Endothelial cell of umbilical vein (primary cell): ENCODE measurements at regions not wholly inside any gene's neighbourhood (a gene's known extent, or its start where the extent isn't known, plus 50 kb on each side); places are given as distances from the start of the nearest gene placed in this dataset.

ENCODE experiments used
- BruUV-seq: library from RNA; stranded (reverse); fragments of 400-500 nt; replicated peaks from 2 replicates; lab custom pipeline; 2021; lab: Mats Ljungman, UMichigan
- CTCF ChIA-PET: fragments of 300-600, 350-600 bp; sonication (Branson Sonifier 250); formaldehyde crosslinking; loops from one replicate; lab custom pipeline; 2021; ENCODE audit warnings: antibody characterized with exemption, inconsistent platforms; lab: Charles Lee
- POLR2A ChIA-PET: fragments of 300-600, 350-600 bp; sonication (Branson Sonifier 250); formaldehyde crosslinking; loops from one replicate; lab custom pipeline; 2021; ENCODE audit warnings: antibody characterized with exemption, inconsistent platforms; lab: Charles Lee
- DNase-seq: peaks from one replicate; pipeline ENCODE4 v3.0.0-alpha.2; 2011; ENCODE audit warnings: low read depth, low spot score
- FAIRE-seq: peaks from 2 replicates; lab custom pipeline; 2011; peaks lifted over from hg19 to GRCh38; lab: Jason Lieb, UNC
- H2AFZ ChIP-seq: 2 replicates; pipeline ENCODE4 v1.6.0; 2012; ENCODE audit warnings: low read depth, low read length, control low read depth, inconsistent platforms
- H3K27ac ChIP-seq: 2 replicates; pipeline ENCODE4 v1.5.1; 2011; ENCODE audit warnings: low read depth, mild to moderate bottlenecking, control low read depth, low read length, moderate library complexity; ENCODE audit not compliant: insufficient read depth
- H3K27me3 ChIP-seq, 2 experiments: 2 replicates each; pipeline versions ENCODE4 v1.6.0 to v1.6.1; 2011; ENCODE audit warnings: low read length in 2 of 2, mixed read lengths in 1 of 2; ENCODE audit not compliant: control insufficient read depth in 2 of 2, insufficient read depth in 2 of 2
- H3K36me3 ChIP-seq, 2 experiments: 2 replicates in 1 of 2; 3 replicates in 1 of 2; pipeline ENCODE4 v1.5.1; 2011; ENCODE audit warnings: low read length in 2 of 2, mild to moderate bottlenecking in 1 of 2, moderate library complexity in 1 of 2; ENCODE audit not compliant: control insufficient read depth in 2 of 2, insufficient read depth in 2 of 2; ENCODE audit errors: extremely low read depth in 1 of 2
- H3K4me1 ChIP-seq: 3 replicates; pipeline ENCODE4 v1.5.1; 2011; ENCODE audit warnings: mild to moderate bottlenecking, low read length; ENCODE audit not compliant: control insufficient read depth, insufficient read depth; ENCODE audit errors: extremely low read depth
- H3K4me2 ChIP-seq: 2 replicates; pipeline ENCODE4 v1.6.1; 2011; ENCODE audit warnings: low read length, control low read depth, mixed read lengths; ENCODE audit not compliant: insufficient read depth
- H3K4me3 ChIP-seq, 3 experiments: fragments of 200-600 bp in 1 of 3; sonication (generic), shearing (Covaris generic) in 1 of 3; replicated peaks in 1 of 3; 2 replicates each; pipeline ENCODE4 v1.5.1; 2011 to 2016; ENCODE audit warnings: control low read depth in 3 of 3, low read length in 3 of 3, mild to moderate bottlenecking in 2 of 3, inconsistent platforms in 1 of 3, low read depth in 1 of 3, moderate library complexity in 1 of 3; ENCODE audit not compliant: insufficient read depth in 1 of 3
- H3K79me2 ChIP-seq: 2 replicates; pipeline ENCODE4 v1.6.0; 2012; ENCODE audit warnings: low read length, inconsistent platforms; ENCODE audit not compliant: control insufficient read depth, insufficient read depth
- H3K9ac ChIP-seq: replicated peaks from 2 replicates; pipeline ENCODE3; 2011; ENCODE audit warnings: low read length, control low read depth; ENCODE audit not compliant: insufficient read depth; ENCODE audit errors: extremely low read depth
- H3K9me1 ChIP-seq: replicated peaks from 3 replicates; pipeline ENCODE4 v1.6.0; 2011; ENCODE audit warnings: mild to moderate bottlenecking, low read length; ENCODE audit not compliant: control insufficient read depth, insufficient read depth; ENCODE audit errors: extremely low read depth
- H3K9me3 ChIP-seq: replicated peaks from 2 replicates; pipeline ENCODE4 v1.5.1; 2012; ENCODE audit warnings: low read length, inconsistent platforms; ENCODE audit not compliant: control insufficient read depth, insufficient read depth
- H4K20me1 ChIP-seq: replicated peaks from 2 replicates; pipeline ENCODE3; 2011; ENCODE audit warnings: mild to moderate bottlenecking, low read length; ENCODE audit not compliant: control insufficient read depth, insufficient read depth; ENCODE audit errors: extremely low read depth
- CTCF ChIP-seq, 2 donors: IDR thresholded peaks; 1 replicate in 1 of 2; 2 replicates in 1 of 2; pipeline ENCODE4 v1.5.1; 2011; ENCODE audit warnings: low read length in 2 of 2, mild to moderate bottlenecking in 2 of 2, moderate library complexity in 2 of 2, control low read depth in 1 of 2, inconsistent platforms in 1 of 2, low read depth in 1 of 2; ENCODE audit not compliant: insufficient read depth in 1 of 2; ENCODE audit errors: extremely low read depth in 1 of 2
- EZH2 ChIP-seq: IDR thresholded peaks from 2 replicates; pipeline ENCODE4 v1.6.1; 2012; ENCODE audit warnings: borderline replicate concordance, low read depth, mild to moderate bottlenecking, moderate library complexity, low read length, inconsistent platforms; ENCODE audit not compliant: severe bottlenecking
- FOS ChIP-seq: IDR thresholded peaks from 2 replicates; pipeline ENCODE4 v1.6.1; 2011; ENCODE audit warnings: mild to moderate bottlenecking, low read length, moderate library complexity, borderline replicate concordance; ENCODE audit not compliant: insufficient read depth
- GATA2 ChIP-seq: IDR thresholded peaks from 2 replicates; pipeline ENCODE4 v1.7.0; 2011; ENCODE audit warnings: low read depth, mild to moderate bottlenecking, moderate library complexity, mixed read lengths, low read length; ENCODE audit not compliant: insufficient read length, insufficient read depth
- JUN ChIP-seq: IDR thresholded peaks from 2 replicates; pipeline ENCODE4 v1.6.1; 2011; ENCODE audit warnings: borderline replicate concordance, low read depth; ENCODE audit not compliant: insufficient read length, insufficient read depth
- MAX ChIP-seq: IDR thresholded peaks from 2 replicates; pipeline ENCODE4 v1.6.1; 2011; ENCODE audit not compliant: insufficient read depth, insufficient read length
- MYC ChIP-seq: IDR thresholded peaks from one replicate; pipeline ENCODE4 v1.6.1; 2011; ENCODE audit warnings: mild to moderate bottlenecking, low read depth, low read length
- POLR2A ChIP-seq: IDR thresholded peaks from 2 replicates; pipeline ENCODE4 v1.6.1; 2012; ENCODE audit warnings: low read depth, mild to moderate bottlenecking, control low read depth, low read length
- POLR2AphosphoS5 ChIP-seq: IDR thresholded peaks from 2 replicates; pipeline ENCODE4 v1.6.1; 2012; ENCODE audit warnings: low read depth, mild to moderate bottlenecking, control low read depth, low read length, moderate library complexity; ENCODE audit not compliant: insufficient read depth
- dilution Hi-C: fragments of 300-500 bp; cut with MboI; formaldehyde crosslinking; loops from one replicate; pipeline ENCODE4 v1.15.0; 2019; ENCODE audit warnings: low sequenced_read_pairs; ENCODE audit not compliant: extremely low pct_ligation_motif_present
- intact Hi-C: fragments of 100-400 bp; cut with micrococcal nuclease; formaldehyde crosslinking; loops from one replicate; pipeline ENCODE4 v1.10.0; 2022

- ChIA-PET CTCF (no interaction called here), POLR2A (no interaction called here)
- Histone ChIP-seq H3K27ac (no peak overlapping the region), H3K27me3 (no peaks in the 10 kb centered on the region), H4K20me1 (no peaks in the 10 kb centered on the region), H3K4me3 (no peak overlapping the region), H2AFZ (no peak overlapping the region), H3K36me3 (no peaks in the 10 kb centered on the region), H3K4me1 (no peaks in the 10 kb centered on the region), H3K79me2 (no peaks in the 10 kb centered on the region), H3K4me2 (no peak overlapping the region), H3K9me1 (no peaks in the 10 kb centered on the region), H3K9ac (no peak overlapping the region), H3K9me3 (no peaks in the 10 kb centered on the region)
- TF ChIP-seq GATA2 (no peak), POLR2A (no peak), POLR2AphosphoS5 (no peak), JUN (no peak), EZH2 (no peak), FOS (no peak), MYC (no peak), MAX (no peak), CTCF (IDR thresholded peaks at IDR 0.05; ENCODE audit: extremely low read depth in 1 of 2, insufficient read depth in 1 of 2, low read depth in 1 of 2, low read length in 2 of 2) (no peak)
- no TSS peak for BruUV-seq
- no peak for DNase-seq
- dilution Hi-C loops (no loop called here), intact Hi-C loops (no loop called here)
- no peak for FAIRE-seq
Measured at GRCh38 chr1:87560601-87561360, 232.1 kb downstream of the LMO4 start.
